Stimulated activated CD4-positive, alpha-beta T cell treated with anti-CD3 and anti-CD28 coated beads, Interleukin-4, amount 100 ng/mL, for 1 hour (primary cell): ENCODE measurements at regions not wholly inside any gene's neighbourhood (a gene's known extent, or its start where the extent isn't known, plus 50 kb on each side); places are given as distances from the start of the nearest gene placed in this dataset.

ENCODE experiments used
- DNase-seq: peaks from one replicate; pipeline ENCODE4 v3.0.0-alpha.2; 2020

DNA sequence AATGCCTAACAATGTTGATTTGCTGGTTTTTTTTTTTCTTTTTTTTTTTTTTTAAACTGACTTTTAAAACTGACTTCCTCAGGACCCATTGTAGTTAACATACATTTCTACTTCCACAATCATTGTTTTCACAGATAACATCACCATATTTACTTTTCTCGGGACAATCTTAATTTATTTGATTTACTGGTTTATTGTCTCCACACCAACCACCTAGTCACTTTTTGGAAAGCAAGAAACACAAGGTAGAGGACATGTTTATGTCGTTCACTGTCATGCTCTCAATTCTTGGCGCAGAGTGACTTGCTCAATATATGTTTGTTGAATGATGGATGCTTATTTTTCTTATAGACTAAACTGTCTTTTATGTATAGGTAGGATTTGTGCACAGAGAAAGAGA is 2280.7 kb downstream of the MAT2B start:
- DNase-seq = no peak

DNA sequence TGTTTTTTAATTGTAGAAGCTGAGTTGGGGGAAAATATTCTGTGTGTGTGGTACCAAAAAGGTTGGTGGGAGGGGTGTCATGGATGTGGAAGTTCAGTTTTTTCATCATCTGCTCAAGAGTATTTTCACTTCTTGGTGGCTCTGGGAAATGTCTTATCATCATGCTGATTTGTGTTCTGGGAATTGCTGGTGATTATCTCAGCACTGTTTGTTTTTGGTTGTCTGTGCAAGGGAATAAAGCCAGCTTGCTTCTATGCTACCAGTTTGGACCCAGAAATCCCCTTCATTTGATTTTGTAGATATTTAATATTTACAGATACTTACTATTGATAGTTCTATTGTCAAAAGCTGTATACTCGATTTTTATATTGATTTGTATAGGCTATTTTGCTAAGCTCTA is 2289.7 kb downstream of the MAT2B start:
- DNase-seq = no peak

GRCh38 chr5:165805756-165806155 is 2300.3 kb downstream of the MAT2B start:
- no peak for DNase-seq

DNA sequence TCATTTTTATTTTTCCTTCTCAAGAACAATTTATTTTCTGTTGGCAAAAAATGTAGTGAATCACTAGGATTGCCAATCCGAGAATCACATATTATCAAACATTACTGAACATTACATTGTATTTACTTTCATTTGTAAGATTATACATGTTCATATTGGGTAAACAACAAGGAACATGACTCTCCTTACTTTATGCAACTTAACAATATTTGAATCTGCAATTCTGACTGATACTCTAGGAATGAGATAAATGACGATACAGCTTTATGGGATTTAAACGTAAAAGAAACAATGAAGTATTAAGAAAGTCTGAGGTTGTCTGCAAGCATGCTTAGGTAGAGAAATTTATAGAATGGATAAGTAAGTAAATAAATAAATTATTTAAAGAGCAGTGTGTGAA is 2302.9 kb downstream of the MAT2B start:
- no peak for DNase-seq

GRCh38 chr5:165809914-165810313 is 2304.5 kb downstream of the MAT2B start:
- DNase-seq = no peak

DNA sequence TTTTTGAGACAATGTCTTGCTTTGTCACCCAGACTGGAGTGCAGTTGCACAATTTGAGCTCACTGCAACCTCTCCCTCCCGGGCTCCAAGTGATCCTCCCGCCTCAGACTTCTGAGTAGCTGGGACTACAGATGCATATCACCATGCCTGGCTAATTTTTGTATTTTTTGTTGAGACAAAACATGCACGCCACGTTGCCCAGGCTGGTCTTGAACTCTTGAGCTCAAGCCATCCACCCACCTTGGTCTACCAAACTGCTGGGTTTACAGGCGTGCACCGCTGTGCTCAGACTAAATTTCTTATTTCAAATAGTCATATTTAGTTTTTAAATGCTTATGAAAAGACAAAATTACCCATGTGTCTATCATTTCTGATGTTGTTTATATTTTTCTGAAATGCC is 2324.1 kb downstream of the MAT2B start:
- DNase-seq = no peak

DNA sequence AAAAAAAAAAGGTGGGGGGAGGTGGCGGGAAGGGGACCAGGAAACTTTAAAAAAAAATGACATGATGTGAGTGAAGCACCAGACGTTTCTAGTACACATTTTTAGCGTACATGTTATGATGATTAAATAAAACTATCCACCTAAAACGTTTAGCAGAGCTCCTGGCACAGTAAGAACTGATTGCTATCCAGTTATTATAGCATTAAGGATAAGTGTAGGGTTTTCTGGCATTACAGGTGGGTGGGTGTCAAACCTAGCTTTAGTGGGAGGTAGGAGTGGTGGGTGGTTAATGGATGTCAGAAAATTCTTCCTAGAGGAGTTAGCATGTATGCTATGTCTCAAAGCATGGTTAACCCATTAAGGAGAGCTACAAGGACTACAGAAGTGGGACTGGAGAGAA is 2329.5 kb downstream of the MAT2B start:
- DNase-seq = no peak

- no peak for DNase-seq
Observed at GRCh38 chr5:165836046-165836445, 2330.6 kb downstream of the MAT2B start.

DNA sequence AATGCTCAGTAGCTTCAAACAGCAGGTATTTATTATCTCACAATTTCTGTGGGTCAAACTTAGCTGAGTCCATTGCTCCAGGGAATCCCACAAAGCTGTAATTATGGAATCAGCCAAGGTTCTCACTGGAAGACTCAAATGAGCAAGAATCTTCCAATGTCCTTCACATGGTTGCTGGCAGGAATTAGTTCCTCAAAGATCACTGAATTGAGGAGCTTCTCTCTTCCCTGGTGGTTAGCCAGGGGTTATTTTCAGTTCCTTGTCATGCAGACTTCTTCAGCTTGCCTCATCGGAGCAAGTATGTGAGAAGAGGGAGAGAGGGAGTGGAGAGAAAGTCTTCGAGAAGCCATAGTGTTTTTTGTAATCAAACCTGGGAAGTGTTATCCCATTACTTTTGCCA is 2331.9 kb downstream of the MAT2B start:
- DNase-seq = no peak

DNA sequence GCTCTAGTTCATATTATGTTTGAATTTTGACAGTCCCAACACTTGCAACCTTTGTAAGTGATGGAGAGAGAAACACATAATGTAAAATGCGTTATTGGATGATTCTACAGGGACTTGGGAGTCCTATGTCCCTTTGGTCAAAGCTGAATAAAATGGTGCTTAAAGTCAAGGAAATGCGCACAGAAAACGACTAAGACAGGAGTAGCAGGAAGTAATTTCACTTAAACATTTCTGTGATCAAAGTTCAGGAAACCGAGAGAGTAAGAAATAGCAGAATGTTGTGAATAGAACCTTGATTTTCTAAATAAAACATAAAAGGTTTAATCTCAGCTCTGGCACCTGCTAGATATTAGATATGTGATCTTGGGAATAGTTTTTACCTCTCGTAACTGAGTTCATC is 2339.2 kb downstream of the MAT2B start:
- DNase-seq = no peak

- DNase-seq = no peak
Observed at GRCh38 chr5:165858118-165858517, 2352.7 kb downstream of the MAT2B start.

- no peak for DNase-seq
Observed at GRCh38 chr5:165859251-165859650, 2353.8 kb downstream of the MAT2B start.

DNA sequence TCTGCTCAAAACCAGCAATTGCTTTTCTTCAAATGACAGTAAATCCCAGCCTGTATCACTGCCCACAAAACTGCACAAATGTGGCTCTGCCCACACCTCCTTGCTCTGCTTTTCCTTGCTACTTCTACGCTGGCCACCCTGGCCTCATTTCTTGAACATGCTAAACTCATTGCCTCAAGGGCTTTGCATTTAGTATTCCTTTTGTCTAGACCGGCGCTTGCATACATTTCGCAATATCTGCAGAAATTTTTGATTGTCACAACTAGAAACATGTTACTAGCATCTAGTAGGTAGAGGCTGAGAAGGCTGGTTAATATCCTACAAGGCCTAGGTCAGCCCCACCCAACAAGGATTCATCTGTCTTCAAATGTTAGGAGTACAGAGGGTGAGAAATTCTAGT is 2357.8 kb downstream of the MAT2B start:
- DNase-seq = no peak

DNA sequence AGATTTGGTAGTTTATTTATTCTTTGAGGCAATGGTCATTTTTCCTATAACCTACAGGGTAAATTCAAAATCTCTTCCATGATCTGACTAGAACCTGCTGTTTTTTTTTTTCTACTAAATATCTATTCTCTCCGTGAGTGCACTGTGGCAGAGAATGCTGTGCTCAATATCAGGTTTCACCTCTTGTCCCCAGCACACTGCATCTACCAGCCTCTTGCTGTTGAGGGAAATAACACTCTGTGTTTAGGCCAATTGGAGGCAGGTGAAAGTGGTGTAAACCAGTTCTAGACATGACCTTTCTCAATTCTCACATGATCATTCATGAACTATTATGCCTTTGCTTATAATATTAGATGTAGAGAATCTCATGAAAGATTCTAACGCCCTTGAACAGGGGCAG is 2365.9 kb downstream of the MAT2B start:
- no peak for DNase-seq

GRCh38 chr5:165874851-165875250 is 2369.4 kb downstream of the MAT2B start:
- DNase-seq = no peak

- DNase-seq = no peak
Observed at GRCh38 chr5:165876538-165876937, 2371.1 kb downstream of the MAT2B start.

- DNase-seq = no peak
Observed at GRCh38 chr5:165877475-165877874, 2372.1 kb downstream of the MAT2B start.

GRCh38 chr5:165881259-165881658 is 2375.8 kb downstream of the MAT2B start:
- no peak for DNase-seq

GRCh38 chr5:165882099-165882498 is 2376.7 kb downstream of the MAT2B start:
- DNase-seq = no peak

DNA sequence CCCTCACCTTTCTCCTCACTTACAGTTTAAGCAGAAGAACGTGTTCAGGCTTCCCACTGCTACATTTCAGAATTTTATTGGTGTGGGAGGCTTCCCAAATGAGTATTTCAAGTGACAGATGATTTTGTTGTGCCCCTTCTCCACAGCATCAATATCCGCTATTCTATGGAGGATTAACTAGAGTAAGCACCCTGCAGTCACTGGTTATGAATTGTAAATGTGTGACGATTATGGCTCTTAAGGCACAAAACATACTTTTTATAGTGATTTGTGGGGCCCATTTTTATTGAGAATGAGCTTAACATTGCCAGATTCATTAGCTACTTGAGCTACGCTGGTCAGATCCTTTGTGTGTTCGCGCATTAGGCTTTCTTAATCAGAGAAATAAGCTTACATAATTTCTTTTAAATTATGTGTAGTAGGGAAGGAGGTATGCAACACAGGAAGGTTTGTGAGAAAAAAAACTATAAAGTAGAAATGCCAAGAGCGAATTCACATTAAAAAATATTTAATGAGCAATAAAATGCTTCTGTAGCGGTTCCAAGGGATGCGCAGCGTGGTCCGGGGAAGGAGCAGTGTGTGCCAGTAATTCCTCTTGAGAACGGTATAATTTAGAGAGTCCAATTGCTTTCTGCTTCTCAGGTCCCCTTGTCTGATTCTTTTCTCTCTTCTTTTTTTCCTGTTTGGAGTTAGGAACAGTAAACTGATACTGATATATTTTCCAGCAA is 2380.4 kb downstream of the MAT2B start:
- no peak for DNase-seq

- no peak for DNase-seq
Observed at GRCh38 chr5:165887147-165887546, 2381.7 kb downstream of the MAT2B start.

- DNase-seq = no peak
Observed at GRCh38 chr5:165892383-165892782, 2387.0 kb downstream of the MAT2B start.

- no peak for DNase-seq
Observed at GRCh38 chr5:165894916-165895315, 2389.5 kb downstream of the MAT2B start.

GRCh38 chr5:165903835-165904234 is 2387.6 kb upstream of the WWC1 start:
- DNase-seq = no peak

DNA sequence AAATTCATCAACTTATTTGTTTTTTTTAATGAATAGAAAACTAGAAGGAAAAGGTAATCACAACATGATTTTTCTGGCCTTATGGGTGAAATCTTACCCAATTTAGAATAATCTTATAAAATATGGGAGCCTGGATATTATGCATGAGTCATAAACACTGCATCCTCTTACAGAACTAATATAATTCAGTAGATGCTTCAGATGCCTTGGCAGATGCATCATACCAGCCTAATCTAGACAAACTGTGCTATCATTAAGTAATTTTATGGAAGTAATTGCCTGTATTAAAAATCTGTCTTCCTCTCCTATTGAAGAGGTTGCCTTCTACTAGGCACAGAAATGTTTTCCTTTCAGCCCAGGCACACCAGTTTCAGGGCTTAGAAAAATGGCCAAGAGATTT is 2384.6 kb upstream of the WWC1 start:
- DNase-seq = no peak

GRCh38 chr5:165913059-165913458 is 2378.4 kb upstream of the WWC1 start:
- no peak for DNase-seq
